DMS114 treated with DMSO at 0.1 percent for 48 hours (cell line): ENCODE measurements at regions not wholly inside any gene's neighbourhood (a gene's known extent, or its start where the extent isn't known, plus 50 kb on each side); places are given as distances from the start of the nearest gene placed in this dataset.
A peak's percentile ranks its signal among the peaks of the same experiment; 100 is the strongest.

Experiments
- DNase-seq: peaks from one replicate; lab custom pipeline; 2025; ENCODE audit not compliant: unreplicated experiment; lab: John Stamatoyannopoulos, UW

- DNase-seq = no peak
These were observed 411.6 kb upstream of the NEGR1 start for GRCh38 chr1:72693899-72694298.

GRCh38 chr1:72693376-72693775, 411.0 kb upstream of the NEGR1 start:
- no peak for DNase-seq

GRCh38 chr1:72690871-72691270, 408.5 kb upstream of the NEGR1 start:
- no peak for DNase-seq

- DNase-seq = no peak
These were observed 396.3 kb upstream of the NEGR1 start for GRCh38 chr1:72678683-72679082.

- DNase-seq = no peak
These were observed 388.6 kb upstream of the NEGR1 start for GRCh38 chr1:72670902-72671301.

GRCh38 chr1:72662918-72663317, 380.6 kb upstream of the NEGR1 start:
- no peak for DNase-seq

- DNase-seq = no peak
These were observed 368.6 kb upstream of the NEGR1 start for GRCh38 chr1:72650843-72651435.

- no peak for DNase-seq
These were observed 367.7 kb upstream of the NEGR1 start for GRCh38 chr1:72649991-72650390.

- DNase-seq = no peak
These were observed 367.0 kb upstream of the NEGR1 start for GRCh38 chr1:72649211-72649888.

GRCh38 chr1:72648465-72648864, 366.1 kb upstream of the NEGR1 start:
- no peak for DNase-seq

GRCh38 chr1:72643142-72643541, 360.8 kb upstream of the NEGR1 start:
- no peak for DNase-seq

GRCh38 chr1:72637593-72637992, 355.3 kb upstream of the NEGR1 start:
- DNase-seq = no peak

- no peak for DNase-seq
These were observed 354.3 kb upstream of the NEGR1 start for GRCh38 chr1:72636631-72637030.

- no peak for DNase-seq
These were observed 353.4 kb upstream of the NEGR1 start for GRCh38 chr1:72635719-72636118.

- DNase-seq = no peak
These were observed 352.6 kb upstream of the NEGR1 start for GRCh38 chr1:72634946-72635345.

GRCh38 chr1:72631449-72631848, 349.1 kb upstream of the NEGR1 start:
- DNase-seq = no peak

- peak; percentile 19 for DNase-seq
These were observed 341.0 kb upstream of the NEGR1 start for GRCh38 chr1:72623299-72623708.

GRCh38 chr1:72620453-72620852, 338.1 kb upstream of the NEGR1 start:
- no peak for DNase-seq

GRCh38 chr1:72606216-72606810, 324.0 kb upstream of the NEGR1 start:
- no peak for DNase-seq

- DNase-seq = no peak
These were observed 318.8 kb upstream of the NEGR1 start for GRCh38 chr1:72601035-72601674.

- no peak for DNase-seq
These were observed 303.8 kb upstream of the NEGR1 start for GRCh38 chr1:72586023-72586685.

- no peak for DNase-seq
These were observed 297.3 kb upstream of the NEGR1 start for GRCh38 chr1:72579629-72580028.
